IMR-90 (cell line): ENCODE measurements at regions not wholly inside any gene's neighbourhood (a gene's known extent, or its start where the extent isn't known, plus 50 kb on each side); places are given as distances from the start of the nearest gene placed in this dataset.

Experiments used
- ATAC-seq: fragments of 200-7000 bp; cut with Tn5 transposase; 2 replicates; pipeline ENCODE4 v1.9.1; 2020; ENCODE audit warnings: low read depth, mild to moderate bottlenecking, moderate library complexity
- BruUV-seq: library from RNA; stranded (reverse); fragments of 400-500 nt; replicated peaks from 2 replicates; lab custom pipeline; 2021; lab: Mats Ljungman, UMichigan
- CTCF ChIA-PET: fragments of 300-600 bp; formaldehyde crosslinking; extraction: SDS; loops from one replicate; lab custom pipeline; 2021; ENCODE audit warnings: antibody characterized with exemption; lab: Yijun Ruan, JAX
- POLR2A ChIA-PET: fragments of 300-600 bp; sonication (Branson Sonifier 250); formaldehyde crosslinking; loops from one replicate; lab custom pipeline; 2022; ENCODE audit warnings: antibody characterized with exemption; ENCODE audit not compliant: unreplicated experiment; lab: Charles Lee
- DNase-seq: peaks from one replicate; pipeline ENCODE4 v3.0.0; 2013
- H2AFZ ChIP-seq: replicated peaks from 2 replicates; pipeline ENCODE3; 2013; ENCODE audit warnings: low read length, mild to moderate bottlenecking; ENCODE audit not compliant: poor library complexity
- H2AK5ac ChIP-seq: 2 replicates; pipeline ENCODE4 v1.6.1; 2013; ENCODE audit warnings: low read depth, low read length, inconsistent platforms
- H2AK9ac ChIP-seq: replicated peaks from 2 replicates; pipeline ENCODE3; 2013; ENCODE audit warnings: mild to moderate bottlenecking, low read depth, low read length, moderate library complexity; ENCODE audit not compliant: poor library complexity
- H2BK120ac ChIP-seq: 2 replicates; pipeline ENCODE4 v1.6.1; 2013; ENCODE audit warnings: low read depth, low read length, inconsistent platforms
- H2BK15ac ChIP-seq: 3 replicates; pipeline ENCODE4 v1.6.1; 2013; ENCODE audit warnings: low read depth, low read length, inconsistent platforms
- H2BK20ac ChIP-seq: 2 replicates; pipeline ENCODE4 v1.6.1; 2013; ENCODE audit warnings: low read depth, mild to moderate bottlenecking, inconsistent platforms, low read length, moderate library complexity
- H2BK5ac ChIP-seq: 2 replicates; pipeline ENCODE4 v1.6.1; 2013; ENCODE audit warnings: mild to moderate bottlenecking, low read depth, low read length, inconsistent platforms; ENCODE audit not compliant: poor library complexity, severe bottlenecking
- H3K14ac ChIP-seq: replicated peaks from 2 replicates; pipeline ENCODE4 v1.6.1; 2013; ENCODE audit warnings: low read depth, low read length, inconsistent platforms
- H3K18ac ChIP-seq: 2 replicates; pipeline ENCODE4 v1.6.1; 2013; ENCODE audit warnings: low read depth, low read length, control low read depth
- H3K23ac ChIP-seq: 2 replicates; pipeline ENCODE4 v1.6.1; 2013; ENCODE audit warnings: low read depth, low read length, inconsistent platforms
- H3K27ac ChIP-seq: 2 replicates; pipeline ENCODE4 v1.5.1; 2013; ENCODE audit warnings: mild to moderate bottlenecking, control low read depth, low read length; ENCODE audit not compliant: insufficient read depth
- H3K27me3 ChIP-seq: 2 replicates; pipeline ENCODE4 v1.6.1; 2013; ENCODE audit warnings: low read length; ENCODE audit not compliant: control insufficient read depth, insufficient read depth
- H3K36me3 ChIP-seq: 2 replicates; pipeline ENCODE4 v1.6.1; 2013; ENCODE audit warnings: low read length, mixed read lengths; ENCODE audit not compliant: control insufficient read depth, insufficient read depth
- H3K4ac ChIP-seq: 2 replicates; pipeline ENCODE4 v1.6.1; 2013; ENCODE audit warnings: low read depth, low read length, inconsistent platforms
- H3K4me1 ChIP-seq: 2 replicates; pipeline ENCODE4 v1.6.1; 2013; ENCODE audit warnings: low read length, mixed read lengths; ENCODE audit not compliant: control insufficient read depth, insufficient read depth
- H3K4me2 ChIP-seq: 2 replicates; pipeline ENCODE4 v1.6.1; 2013; ENCODE audit warnings: low read depth, mild to moderate bottlenecking, control low read depth, low read length, moderate library complexity
- H3K4me3 ChIP-seq: 2 replicates; pipeline ENCODE4 v1.5.1; 2013; ENCODE audit warnings: low read depth, mild to moderate bottlenecking, control low read depth, low read length, moderate library complexity; ENCODE audit not compliant: insufficient read depth
- H3K56ac ChIP-seq: 2 replicates; pipeline ENCODE4 v1.6.1; 2013; ENCODE audit warnings: low read length, inconsistent platforms; ENCODE audit not compliant: insufficient read depth; ENCODE audit errors: extremely low read depth
- H3K79me1 ChIP-seq, 2 experiments: 2 replicates each; pipeline ENCODE4 v1.6.1; 2013; ENCODE audit warnings: low read length in 2 of 2, inconsistent platforms in 1 of 2, low read depth in 1 of 2
- H3K9ac ChIP-seq: 2 replicates; pipeline ENCODE4 v1.6.1; 2013; ENCODE audit warnings: low read depth, low read length, control low read depth
- H3K9me1 ChIP-seq: 2 replicates; pipeline ENCODE4 v1.6.1; 2013; ENCODE audit warnings: low read length, inconsistent platforms; ENCODE audit not compliant: insufficient read depth
- H3K9me3 ChIP-seq: 2 replicates; pipeline ENCODE4 v1.6.1; 2013; ENCODE audit warnings: low read length; ENCODE audit not compliant: control insufficient read depth, insufficient read depth
- H4K20me1 ChIP-seq: 2 replicates; pipeline ENCODE4 v1.6.1; 2013; ENCODE audit warnings: low read length, inconsistent platforms; ENCODE audit not compliant: insufficient read depth
- H4K5ac ChIP-seq: 2 replicates; pipeline ENCODE4 v1.6.1; 2013; ENCODE audit warnings: mild to moderate bottlenecking, low read depth, low read length, control low read depth
- H4K8ac ChIP-seq, 2 experiments: 2 replicates each; pipeline ENCODE4 v1.6.1; 2013; ENCODE audit warnings: low read depth in 2 of 2, low read length in 2 of 2, control low read depth in 1 of 2, inconsistent platforms in 1 of 2
- H4K91ac ChIP-seq: 2 replicates; pipeline ENCODE4 v1.6.1; 2013; ENCODE audit warnings: low read depth, low read length, inconsistent platforms; ENCODE audit not compliant: insufficient read depth
- BHLHE40 ChIP-seq: fragments of 150-350 bp; IDR thresholded peaks from 2 replicates; pipeline ENCODE4 v1.6.1; 2016; ENCODE audit warnings: mild to moderate bottlenecking, low read depth, low read length
- CEBPB ChIP-seq: IDR thresholded peaks from 2 replicates; pipeline ENCODE4 v1.6.1; 2012; ENCODE audit warnings: low read depth, low read length, improper control_type of control experiment
- CHD1 ChIP-seq: IDR thresholded peaks from 2 replicates; pipeline ENCODE4 v1.6.1; 2012; ENCODE audit warnings: low read depth, low read length, improper control_type of control experiment
- MAFK ChIP-seq: IDR thresholded peaks from 2 replicates; pipeline ENCODE4 v1.6.1; 2012; ENCODE audit warnings: low read depth, low read length, improper control_type of control experiment
- MAZ ChIP-seq: IDR thresholded peaks from 2 replicates; pipeline ENCODE4 v1.6.1; 2012; ENCODE audit warnings: low read depth, mild to moderate bottlenecking, low read length, improper control_type of control experiment, moderate library complexity, borderline replicate concordance
- NFE2L2 ChIP-seq: fragments of 150-350 bp; IDR thresholded peaks from 2 replicates; pipeline ENCODE4 v1.6.1; 2016; ENCODE audit warnings: low read depth, mild to moderate bottlenecking, low read length
- POLR2A ChIP-seq: IDR thresholded peaks from 2 replicates; pipeline ENCODE4 v1.6.1; 2012; ENCODE audit warnings: mild to moderate bottlenecking, low read depth, low read length
- RAD21 ChIP-seq: IDR thresholded peaks from 2 replicates; pipeline ENCODE4 v1.6.1; 2012; ENCODE audit warnings: low read length, improper control_type of control experiment
- RFX5 ChIP-seq: IDR thresholded peaks from 2 replicates; pipeline ENCODE4 v1.8.0; 2012; ENCODE audit warnings: low read depth, mild to moderate bottlenecking, low read length, moderate library complexity
- SMC3 ChIP-seq: fragments of 150-350 bp; IDR thresholded peaks from 2 replicates; pipeline ENCODE4 v1.6.1; 2016; ENCODE audit warnings: low read depth, mild to moderate bottlenecking, antibody characterized with exemption, low read length, moderate library complexity
- WGBS, 2 experiments: methylation state at CpG; one replicate each; pipeline versions ENCODE4 v1.1.5 to v1.1.7; 2013; ENCODE audit warnings: missing lambda C conversion rate in 2 of 2; ENCODE audit not compliant: insufficient read length in 1 of 2; ENCODE audit errors: extremely low coverage in 2 of 2; 5-methylcytosine and 5-hydroxymethylcytosine counted together
- dilution Hi-C: fragments of 300-500 bp; cut with HindIII; formaldehyde crosslinking; loops from one replicate; pipeline ENCODE4 v1.14.3; 2018; ENCODE audit warnings: low sequenced_read_pairs; ENCODE audit not compliant: unreplicated experiment
- in situ Hi-C: fragments of 300-500 bp; cut with MboI; formaldehyde crosslinking; loops from 3 replicates; pipeline ENCODE4 v1.14.3; 2019; ENCODE audit warnings: low sequenced_read_pairs, inconsistent platforms, mixed read lengths
- intact Hi-C: fragments of 100-400 bp; cut with micrococcal nuclease; formaldehyde crosslinking; loops from 2 replicates; pipeline ENCODE4 v1.10.0; 2022

DNA sequence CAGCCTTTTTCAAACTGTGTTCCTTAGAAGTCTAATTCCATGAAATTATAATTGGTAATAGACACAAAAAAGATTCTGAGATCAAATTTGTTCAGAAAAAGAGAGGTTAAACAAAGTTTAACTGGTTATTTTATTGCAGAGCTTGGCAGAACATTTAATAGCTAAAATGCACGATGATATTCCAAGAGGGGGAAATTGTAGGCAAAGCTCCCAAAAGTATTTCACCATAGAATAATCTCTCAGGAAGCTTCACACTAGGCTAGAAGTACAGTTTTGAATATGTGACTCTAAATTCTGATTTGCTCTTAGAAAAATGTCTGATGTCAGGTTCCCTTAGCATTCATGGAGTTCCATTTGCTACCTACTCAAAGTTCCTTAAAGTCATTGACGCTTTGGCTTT is 292.4 kb upstream of the SETBP1 start:
- Histone ChIP-seq H4K8ac (no peak overlapping the region), H3K14ac (no peak overlapping the region), H2AK9ac (no peak overlapping the region), H2BK5ac (no peak overlapping the region), H2AK5ac (no peak overlapping the region), H3K9ac (no peak overlapping the region), H4K91ac (no peak overlapping the region), H3K4me3 (no peak overlapping the region), H3K4me2 (no peak overlapping the region), H4K5ac (no peak overlapping the region), H3K9me3 (peaks cover 2% of the 10 kb centered on the region; the same call in 1 of the 2 replicates), H4K20me1 (no peaks in the 10 kb centered on the region), H2AFZ (no peak overlapping the region), H2BK120ac (no peak overlapping the region), H3K27me3 (no peaks in the 10 kb centered on the region), H3K4me1 (no peaks in the 10 kb centered on the region), H3K27ac (no peak overlapping the region), H2BK20ac (no peak overlapping the region), H3K23ac (no peak overlapping the region), H3K79me1 (no peaks in the 10 kb centered on the region), H3K4ac (no peak overlapping the region), H3K36me3 (no peaks in the 10 kb centered on the region), H2BK15ac (no peak overlapping the region), H3K9me1 (no peaks in the 10 kb centered on the region), H3K18ac (no peak overlapping the region), H3K56ac (no peak overlapping the region)
- ChIA-PET POLR2A (no interaction called here), CTCF (no interaction called here)
- intact Hi-C loops, result no loop called here
- no peak for TF ChIP-seq CEBPB
- TF ChIP-seq BHLHE40, result no peak
- TF ChIP-seq SMC3, result no peak
- TF ChIP-seq RFX5, result no peak
- no peak for TF ChIP-seq MAFK
- TF ChIP-seq POLR2A, result no peak
- TF ChIP-seq MAZ, result no peak
- TF ChIP-seq RAD21, result no peak
- no peak for TF ChIP-seq CHD1
- TF ChIP-seq NFE2L2, result no peak
- dilution Hi-C loops, result no loop called here
- no peak for DNase-seq
- in situ Hi-C loops, result no loop called here
- no peak for ATAC-seq
- no TSS peak for BruUV-seq
- no CpG with 5 or more reads among the region's 2 CpGs for WGBS, 2 experiments
